ENCODE measurements at regions not wholly inside any gene's neighbourhood (a gene's known extent, or its start where the extent isn't known, plus 50 kb on each side); places are given as distances from the start of the nearest gene placed in this dataset.

DNA sequence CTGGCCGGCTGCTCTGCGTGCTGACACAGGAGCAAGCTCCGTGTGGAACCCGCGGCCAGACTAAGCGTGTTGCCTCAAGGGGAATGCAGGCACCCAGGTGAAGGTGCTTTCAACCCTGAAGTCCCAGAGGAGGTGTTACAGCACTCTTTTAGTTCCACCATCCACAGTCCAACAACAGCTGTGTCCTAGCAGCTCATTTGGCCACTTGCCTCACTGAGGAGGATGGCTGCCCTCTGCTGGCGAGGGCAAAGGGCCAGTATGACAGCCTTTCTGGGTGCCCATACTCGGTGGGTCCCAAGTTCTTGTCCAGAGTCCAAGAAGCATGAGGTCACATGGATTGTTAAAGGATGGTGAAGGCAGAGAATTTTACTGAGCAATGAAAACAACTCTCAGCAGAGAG, 87.8 kb downstream of the C3orf85 start:
- DNase-seq (ENCODE audit: low spot score), result no peak
- Histone ChIP-seq H3K9me3 (ENCODE audit: low read depth, low read length, poor library complexity, severe bottlenecking) (no peaks in the 10 kb centered on the region), H3K4me1 (ENCODE audit: insufficient read depth, low read length, poor library complexity, severe bottlenecking) (no peaks in the 10 kb centered on the region), H3K27me3 (replicated peaks; ENCODE audit: insufficient read depth, low read depth, low read length, poor library complexity) (no peaks in the 10 kb centered on the region), H3K27ac (ENCODE audit: low read depth, low read length, poor library complexity, severe bottlenecking) (no peak overlapping the region), H3K4me3 (ENCODE audit: low read depth, low read length, poor library complexity, severe bottlenecking) (no peak overlapping the region), H3K36me3 (ENCODE audit: insufficient read depth, low read length, poor library complexity, severe bottlenecking) (no peaks in the 10 kb centered on the region)
- CTCF ChIA-PET, result no interaction called here
- intact Hi-C loops (cut with micrococcal nuclease; ENCODE audit: unreplicated experiment), result no loop called here
- POLR2A ChIA-PET (ENCODE audit: low non-redundant PET), result no interaction called here
- TF ChIP-seq EZH2 (IDR thresholded peaks at IDR 0.05; ENCODE audit: borderline replicate concordance, low read depth, low read length, poor library complexity, severe bottlenecking), result no peak
- TF ChIP-seq, protein P1, sequence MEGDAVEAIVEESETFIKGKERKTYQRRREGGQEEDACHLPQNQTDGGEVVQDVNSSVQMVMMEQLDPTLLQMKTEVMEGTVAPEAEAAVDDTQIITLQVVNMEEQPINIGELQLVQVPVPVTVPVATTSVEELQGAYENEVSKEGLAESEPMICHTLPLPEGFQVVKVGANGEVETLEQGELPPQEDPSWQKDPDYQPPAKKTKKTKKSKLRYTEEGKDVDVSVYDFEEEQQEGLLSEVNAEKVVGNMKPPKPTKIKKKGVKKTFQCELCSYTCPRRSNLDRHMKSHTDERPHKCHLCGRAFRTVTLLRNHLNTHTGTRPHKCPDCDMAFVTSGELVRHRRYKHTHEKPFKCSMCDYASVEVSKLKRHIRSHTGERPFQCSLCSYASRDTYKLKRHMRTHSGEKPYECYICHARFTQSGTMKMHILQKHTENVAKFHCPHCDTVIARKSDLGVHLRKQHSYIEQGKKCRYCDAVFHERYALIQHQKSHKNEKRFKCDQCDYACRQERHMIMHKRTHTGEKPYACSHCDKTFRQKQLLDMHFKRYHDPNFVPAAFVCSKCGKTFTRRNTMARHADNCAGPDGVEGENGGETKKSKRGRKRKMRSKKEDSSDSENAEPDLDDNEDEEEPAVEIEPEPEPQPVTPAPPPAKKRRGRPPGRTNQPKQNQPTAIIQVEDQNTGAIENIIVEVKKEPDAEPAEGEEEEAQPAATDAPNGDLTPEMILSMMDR (conservative IDR thresholded peaks at IDR 0.05; ENCODE audit: low read depth, low read length), result peak; percentile 40
- no TSS peak for BruUV-seq (replicated peaks)

DNA sequence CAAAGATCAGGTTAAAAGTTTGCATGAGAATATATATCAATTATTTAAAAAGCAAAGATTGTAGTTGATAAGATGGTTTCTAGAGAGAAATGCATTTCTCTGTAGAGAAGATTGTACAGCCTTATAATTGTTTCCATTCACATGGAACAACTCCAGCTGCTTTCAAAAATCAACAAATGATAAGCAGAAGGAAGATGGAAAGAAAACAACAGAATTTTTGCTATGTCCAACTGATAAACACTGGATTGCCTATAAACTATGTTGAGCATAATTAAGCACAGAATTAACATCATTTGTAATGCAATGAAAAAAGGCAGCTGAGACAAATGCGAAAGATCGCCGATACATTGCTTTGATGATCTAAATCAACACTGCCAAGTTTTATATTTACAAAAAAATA, 89.0 kb downstream of the C3orf85 start:
- CTCF ChIA-PET, result no interaction called here

GRCh38 chr3:109228391-109229080, 87.8 kb downstream of the DPPA2 start:
- no peaks in the 10 kb centered on the region for H3K36me3 ChIP-seq (ENCODE audit: insufficient read depth, low read length, poor library complexity, severe bottlenecking)
- no TSS peak for BruUV-seq (replicated peaks)
- TF ChIP-seq, protein P1 (conservative IDR thresholded peaks at IDR 0.05; ENCODE audit: low read depth, low read length), result no peak
- no peak for TF ChIP-seq EZH2 (IDR thresholded peaks at IDR 0.05; ENCODE audit: borderline replicate concordance, low read depth, low read length, poor library complexity, severe bottlenecking)
- H3K9me3 ChIP-seq (ENCODE audit: low read depth, low read length, poor library complexity, severe bottlenecking), result no peaks in the 10 kb centered on the region
- no peak overlapping the region for H3K4me3 ChIP-seq (ENCODE audit: low read depth, low read length, poor library complexity, severe bottlenecking)
- H3K4me1 ChIP-seq (ENCODE audit: insufficient read depth, low read length, poor library complexity, severe bottlenecking), result no peaks in the 10 kb centered on the region
- ChIA-PET POLR2A (ENCODE audit: low non-redundant PET) (interaction anchor here (0.6 kb wide), 1 partner anchor 11 kb away, joined by 12 read pairs; no protein-coding TSS in a partner anchor), CTCF (no interaction called here)
- DNase-seq (ENCODE audit: low spot score), result no peak
- no peaks in the 10 kb centered on the region for H3K27me3 ChIP-seq (replicated peaks; ENCODE audit: insufficient read depth, low read depth, low read length, poor library complexity)
- intact Hi-C loops (cut with micrococcal nuclease; ENCODE audit: unreplicated experiment), result no loop called here
- no peak overlapping the region for H3K27ac ChIP-seq (ENCODE audit: low read depth, low read length, poor library complexity, severe bottlenecking)

More for the DNA sequence above, 89.0 kb downstream of the C3orf85 start:
- H3K27ac ChIP-seq (ENCODE audit: low read depth, low read length, poor library complexity, severe bottlenecking), result no peak overlapping the region
- BruUV-seq (replicated peaks), result no TSS peak
- intact Hi-C loops (cut with micrococcal nuclease; ENCODE audit: unreplicated experiment), result no loop called here
- H3K4me3 ChIP-seq (ENCODE audit: low read depth, low read length, poor library complexity, severe bottlenecking), result no peak overlapping the region
- POLR2A ChIA-PET (ENCODE audit: low non-redundant PET), result no interaction called here
- no peaks in the 10 kb centered on the region for H3K27me3 ChIP-seq (replicated peaks; ENCODE audit: insufficient read depth, low read depth, low read length, poor library complexity)
- TF ChIP-seq, protein P1 (conservative IDR thresholded peaks at IDR 0.05; ENCODE audit: low read depth, low read length), result no peak
- TF ChIP-seq EZH2 (IDR thresholded peaks at IDR 0.05; ENCODE audit: borderline replicate concordance, low read depth, low read length, poor library complexity, severe bottlenecking), result no peak
- DNase-seq (ENCODE audit: low spot score), result no peak
- no peaks in the 10 kb centered on the region for H3K36me3 ChIP-seq (ENCODE audit: insufficient read depth, low read length, poor library complexity, severe bottlenecking)
- H3K9me3 ChIP-seq (ENCODE audit: low read depth, low read length, poor library complexity, severe bottlenecking), result no peaks in the 10 kb centered on the region
- H3K4me1 ChIP-seq (ENCODE audit: insufficient read depth, low read length, poor library complexity, severe bottlenecking), result no peaks in the 10 kb centered on the region
